ENCODE measurements at regions not wholly inside any gene's neighbourhood (a gene's known extent, or its start where the extent isn't known, plus 50 kb on each side); places are given as distances from the start of the nearest gene placed in this dataset.

DNA sequence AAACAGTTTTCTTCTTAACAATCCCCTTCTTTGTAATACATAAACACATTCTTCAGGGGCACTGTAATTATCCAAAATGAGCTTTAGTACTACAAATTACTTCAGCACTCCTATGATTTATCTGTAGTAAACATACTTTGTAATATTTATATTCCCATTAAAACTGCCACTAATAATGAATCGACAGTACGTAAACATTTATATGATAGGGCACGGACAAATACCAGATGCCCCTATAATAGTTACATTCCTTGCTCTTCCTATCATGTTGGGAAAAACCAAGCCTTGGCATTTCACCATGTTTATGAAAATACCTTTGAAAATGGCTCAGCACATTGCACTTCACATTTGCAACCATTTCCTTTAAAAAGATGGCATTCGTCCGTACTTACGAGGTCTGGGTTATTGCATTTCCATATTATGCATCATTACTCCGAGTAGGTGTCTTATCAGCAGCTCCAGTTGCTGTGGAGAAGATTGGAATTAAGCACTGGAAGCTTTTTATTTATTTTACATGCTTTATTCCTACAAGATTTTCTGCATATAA is 1043.4 kb downstream of the DIAPH3 start:
- H3K9me3 ChIP-seq, result no peaks in the 10 kb centered on the region
- ATAC-seq (no peak), DNase-seq (no peak)
- intact Hi-C loops (cut with DNase I), result no loop called here
- H3K36me3 ChIP-seq (ENCODE audit: insufficient read depth in 1 of 2, low read depth in 1 of 2), result no peaks in the 10 kb centered on the region
- H3K4me1 ChIP-seq, result no peaks in the 10 kb centered on the region
- TF ChIP-seq, protein P1, sequence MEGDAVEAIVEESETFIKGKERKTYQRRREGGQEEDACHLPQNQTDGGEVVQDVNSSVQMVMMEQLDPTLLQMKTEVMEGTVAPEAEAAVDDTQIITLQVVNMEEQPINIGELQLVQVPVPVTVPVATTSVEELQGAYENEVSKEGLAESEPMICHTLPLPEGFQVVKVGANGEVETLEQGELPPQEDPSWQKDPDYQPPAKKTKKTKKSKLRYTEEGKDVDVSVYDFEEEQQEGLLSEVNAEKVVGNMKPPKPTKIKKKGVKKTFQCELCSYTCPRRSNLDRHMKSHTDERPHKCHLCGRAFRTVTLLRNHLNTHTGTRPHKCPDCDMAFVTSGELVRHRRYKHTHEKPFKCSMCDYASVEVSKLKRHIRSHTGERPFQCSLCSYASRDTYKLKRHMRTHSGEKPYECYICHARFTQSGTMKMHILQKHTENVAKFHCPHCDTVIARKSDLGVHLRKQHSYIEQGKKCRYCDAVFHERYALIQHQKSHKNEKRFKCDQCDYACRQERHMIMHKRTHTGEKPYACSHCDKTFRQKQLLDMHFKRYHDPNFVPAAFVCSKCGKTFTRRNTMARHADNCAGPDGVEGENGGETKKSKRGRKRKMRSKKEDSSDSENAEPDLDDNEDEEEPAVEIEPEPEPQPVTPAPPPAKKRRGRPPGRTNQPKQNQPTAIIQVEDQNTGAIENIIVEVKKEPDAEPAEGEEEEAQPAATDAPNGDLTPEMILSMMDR (IDR thresholded peaks at IDR 0.05), result no peak
- WGBS, 3 donors, result 81 to 82% (median 81%) methylated on average over 7 of the region's 7 CpGs
- no peaks in the 10 kb centered on the region for H3K27me3 ChIP-seq (ENCODE audit: insufficient read depth in 3 of 3, low read length in 2 of 3)
- H3K4me3 ChIP-seq, result no peak overlapping the region
- H3K27ac ChIP-seq, result no peak overlapping the region

DNA sequence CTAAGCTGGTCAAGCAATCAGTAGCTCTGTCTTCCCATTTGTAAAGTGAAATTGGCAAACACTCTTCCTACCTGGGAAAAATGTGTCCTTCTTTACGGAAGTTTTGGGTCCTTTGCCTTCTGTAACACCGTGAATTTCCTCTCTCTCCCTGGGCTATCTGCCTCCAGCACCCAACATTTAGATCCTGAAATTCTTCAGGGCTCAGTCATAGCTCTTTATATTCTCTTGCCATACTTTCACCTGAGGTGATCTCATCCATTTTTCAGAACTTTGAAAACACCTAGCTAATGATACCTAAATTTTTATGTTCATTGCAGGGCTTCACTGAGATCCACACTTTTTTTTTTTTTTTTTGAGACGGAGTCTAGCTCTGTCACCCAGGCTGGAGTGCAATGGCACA is 1042.2 kb downstream of the DIAPH3 start:
- H3K27ac ChIP-seq, result no peak overlapping the region
- H3K4me1 ChIP-seq, result no peaks in the 10 kb centered on the region
- no peak for ATAC-seq
- H3K4me3 ChIP-seq, result no peak overlapping the region
- intact Hi-C loops (cut with DNase I), result no loop called here
- no peaks in the 10 kb centered on the region for H3K9me3 ChIP-seq
- H3K27me3 ChIP-seq (ENCODE audit: insufficient read depth in 3 of 3, low read length in 2 of 3), result no peaks in the 10 kb centered on the region
- no peak for DNase-seq
- WGBS, 3 donors, result 84 to 93% (median 89%) methylated on average over 3 of the region's 3 CpGs
- TF ChIP-seq, protein P1 (IDR thresholded peaks at IDR 0.05), result no peak
- H3K36me3 ChIP-seq (ENCODE audit: insufficient read depth in 1 of 2, low read depth in 1 of 2), result no peaks in the 10 kb centered on the region

DNA sequence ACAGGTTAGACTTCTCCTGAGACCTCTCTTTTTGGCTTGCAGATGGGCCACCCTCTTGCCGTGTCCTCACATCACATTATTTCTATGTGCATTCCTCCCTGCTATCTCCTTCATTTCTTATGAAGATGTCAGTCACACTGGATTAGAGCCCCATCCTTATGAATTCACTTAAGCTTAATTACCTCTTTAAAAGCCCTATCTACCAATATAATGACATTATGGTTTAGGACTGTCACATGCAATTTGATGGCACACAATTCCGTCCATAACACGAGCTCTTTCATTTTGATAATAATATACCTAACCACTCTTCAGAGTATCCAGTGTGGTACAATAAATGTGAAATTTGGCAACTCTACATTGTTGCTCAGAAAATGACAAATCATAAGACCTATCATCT is 1037.3 kb downstream of the DIAPH3 start:
- no peak for ATAC-seq
- H3K27me3 ChIP-seq (ENCODE audit: insufficient read depth in 3 of 3, low read length in 2 of 3), result no peaks in the 10 kb centered on the region
- H3K36me3 ChIP-seq (ENCODE audit: insufficient read depth in 1 of 2, low read depth in 1 of 2), result no peaks in the 10 kb centered on the region
- DNase-seq, result no peak
- TF ChIP-seq, protein P1 (IDR thresholded peaks at IDR 0.05), result no peak
- WGBS, 3 donors, result 90 to 92% (median 91%) methylated on average over 3 of the region's 3 CpGs
- H3K9me3 ChIP-seq, result no peaks in the 10 kb centered on the region
- H3K4me1 ChIP-seq, result no peaks in the 10 kb centered on the region
- intact Hi-C loops (cut with DNase I), result no loop called here
- H3K27ac ChIP-seq, result no peak overlapping the region
- no peak overlapping the region for H3K4me3 ChIP-seq

DNA sequence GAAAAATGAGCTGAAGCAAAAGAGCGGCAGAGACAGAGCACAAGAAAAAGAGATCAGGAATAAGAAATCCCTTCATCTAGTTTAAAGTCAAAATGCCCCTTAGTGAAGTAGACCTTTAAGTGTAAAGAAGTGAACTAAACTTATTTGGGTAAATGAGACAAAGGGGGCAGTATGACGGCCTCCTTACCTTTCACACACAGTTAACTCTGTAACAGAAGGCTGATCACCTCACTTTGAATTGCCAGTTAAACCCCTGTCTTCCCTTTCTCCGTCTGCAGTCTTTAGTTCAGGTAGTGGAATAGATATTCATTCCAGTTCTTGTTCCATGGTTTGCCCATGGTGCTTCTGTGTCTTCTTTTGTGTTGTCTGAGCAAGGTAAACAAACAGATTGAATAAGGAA is 1029.8 kb downstream of the DIAPH3 start:
- TF ChIP-seq, protein P1 (IDR thresholded peaks at IDR 0.05), result no peak
- 75 to 79% (median 77%) methylated on average over 3 of the region's 3 CpGs for WGBS, 3 donors
- no peaks in the 10 kb centered on the region for H3K36me3 ChIP-seq (ENCODE audit: insufficient read depth in 1 of 2, low read depth in 1 of 2)
- H3K27ac ChIP-seq, result no peak overlapping the region
- intact Hi-C loops (cut with DNase I), result no loop called here
- no peaks in the 10 kb centered on the region for H3K27me3 ChIP-seq (ENCODE audit: insufficient read depth in 3 of 3, low read length in 2 of 3)
- ATAC-seq (no peak), DNase-seq (no peak)
- no peaks in the 10 kb centered on the region for H3K9me3 ChIP-seq
- H3K4me1 ChIP-seq, result no peaks in the 10 kb centered on the region
- no peak overlapping the region for H3K4me3 ChIP-seq

DNA sequence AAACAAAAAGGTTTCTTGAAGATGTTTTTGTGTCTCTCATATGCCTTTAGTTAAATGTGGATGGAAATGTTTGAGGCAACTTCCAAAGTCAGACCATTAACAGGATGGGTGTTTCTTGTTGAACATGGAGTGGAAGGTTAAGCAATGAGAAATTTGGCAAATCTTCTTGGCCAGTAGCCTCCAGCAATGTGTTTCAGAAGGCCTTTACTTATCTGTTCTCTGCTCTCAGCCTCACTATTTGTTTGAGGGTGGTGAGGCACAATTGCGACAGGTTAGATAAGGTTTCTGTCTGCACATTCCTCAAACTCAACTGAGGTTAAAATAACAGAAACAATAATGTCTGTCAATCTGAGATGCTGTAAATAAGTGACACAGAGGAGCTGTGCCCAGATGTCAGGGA is 1019.0 kb downstream of the DIAPH3 start:
- Histone ChIP-seq H3K9me3 (no peaks in the 10 kb centered on the region), H3K27ac (no peak overlapping the region), H3K4me1 (no peaks in the 10 kb centered on the region), H3K27me3 (ENCODE audit: insufficient read depth in 3 of 3, low read length in 2 of 3) (no peaks in the 10 kb centered on the region), H3K36me3 (ENCODE audit: insufficient read depth in 1 of 2, low read depth in 1 of 2) (no peaks in the 10 kb centered on the region), H3K4me3 (no peak overlapping the region)
- intact Hi-C loops (cut with DNase I), result no loop called here
- TF ChIP-seq, protein P1 (IDR thresholded peaks at IDR 0.05), result no peak
- WGBS, 3 donors, result 88 to 100% (median 97%) methylated on average over 1 of the region's 1 CpG
- DNase-seq (no peak), ATAC-seq (no peak)

All from psoas muscle (tissue), 7 donors.